Vagina (tissue), 2 donors: ENCODE measurements at regions not wholly inside any gene's neighbourhood (a gene's known extent, or its start where the extent isn't known, plus 50 kb on each side); places are given as distances from the start of the nearest gene placed in this dataset.

Source experiments
- CTCF ChIP-seq, 3 experiments: fragments of 450-650 bp in 2 of 3; fragments of 200-600 bp in 1 of 3; sonication (generic) in 1 of 3; IDR thresholded peaks; one replicate each; pipeline ENCODE4 v1.5.1; 2017 to 2019; ENCODE audit warnings: antibody characterized with exemption in 3 of 3, mild to moderate bottlenecking in 2 of 3, moderate library complexity in 2 of 3
- POLR2A ChIP-seq, 2 donors: fragments of 450-650 bp; IDR thresholded peaks; one replicate each; pipeline ENCODE4 v1.6.1; 2017; ENCODE audit warnings: antibody characterized with exemption in 2 of 2, mild to moderate bottlenecking in 2 of 2, moderate library complexity in 2 of 2
- POLR2AphosphoS5 ChIP-seq, 2 donors: sonication (generic); formaldehyde crosslinking; IDR thresholded peaks; one replicate each; pipeline ENCODE4 v1.9.0; 2017; ENCODE audit warnings: antibody characterized with exemption in 2 of 2, mild to moderate bottlenecking in 2 of 2, low read depth in 1 of 2; ENCODE audit not compliant: insufficient read depth in 1 of 2

- TF ChIP-seq CTCF (IDR thresholded peaks at IDR 0.05) (no peak), POLR2A (IDR thresholded peaks at IDR 0.05) (no peak), POLR2AphosphoS5 (IDR thresholded peaks at IDR 0.05; ENCODE audit: insufficient read depth in 1 of 2, low read depth in 1 of 2) (no peak)
These were observed 440.0 kb downstream of the TSHZ3 start for GRCh38 chr19:30909216-30909615.
